ENCODE measurements at regions not wholly inside any gene's neighbourhood (a gene's known extent, or its start where the extent isn't known, plus 50 kb on each side); places are given as distances from the start of the nearest gene placed in this dataset.
"Not testable (repeated sequence)": the region's sequence is repeated elsewhere in the genome, so short reads cannot be mapped to it uniquely, and the experiment has no call there.

- TF ChIP-seq CTCF (IDR thresholded peaks at IDR 0.05; ENCODE audit: low read depth, low read length): no peak
- no peak for DNase-seq (ENCODE audit: low read depth, low spot score)
- POLR2A ChIA-PET: no interaction called here
- H3K4me3 ChIP-seq (ENCODE audit: low read depth, low read length): no peak overlapping the region
- CTCF ChIA-PET: no interaction called here
- H3K9me3 ChIP-seq (ENCODE audit: control insufficient read depth, insufficient read depth, low read length): no peaks in the 10 kb centered on the region
- H3K27me3 ChIP-seq (ENCODE audit: control insufficient read depth, insufficient read depth, low read length): no peaks in the 10 kb centered on the region
- no peak overlapping the region for H3K27ac ChIP-seq (ENCODE audit: low read depth, low read length)
Observed at GRCh38 chr6:99668036-99668705, 61.5 kb downstream of the PRDM13 start.

- ChIA-PET POLR2A (no interaction called here), CTCF (no interaction called here)
- Histone ChIP-seq H3K4me3 (ENCODE audit: low read depth, low read length) (no peak overlapping the region), H3K27ac (ENCODE audit: low read depth, low read length) (no peak overlapping the region), H3K9me3 (ENCODE audit: control insufficient read depth, insufficient read depth, low read length) (no peaks in the 10 kb centered on the region), H3K27me3 (ENCODE audit: control insufficient read depth, insufficient read depth, low read length) (no peaks in the 10 kb centered on the region)
- TF ChIP-seq CTCF (IDR thresholded peaks at IDR 0.05; ENCODE audit: low read depth, low read length): no peak
- no peak for DNase-seq (ENCODE audit: low read depth, low spot score)
Observed at GRCh38 chr6:99689916-99690685, 83.5 kb downstream of the PRDM13 start.

DNA sequence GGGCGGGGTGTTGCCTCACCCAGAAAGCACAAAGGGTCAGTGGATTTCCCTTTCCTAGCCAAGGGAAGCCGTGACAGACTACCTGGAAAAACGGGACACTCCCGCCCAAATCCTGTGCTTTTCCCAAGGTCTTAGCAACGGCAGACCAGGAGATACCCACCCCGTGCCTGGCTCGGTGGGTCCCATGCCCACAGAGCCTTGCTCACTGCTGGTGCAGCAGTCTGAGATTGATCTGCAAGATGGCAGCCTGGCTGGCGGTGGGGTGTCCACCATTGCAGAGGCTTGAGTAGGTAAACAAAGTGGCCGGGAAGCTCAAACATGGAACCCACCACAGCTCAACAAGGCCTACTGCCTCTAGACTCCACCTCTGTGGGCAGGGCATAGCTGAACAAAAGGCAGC lies 95.7 kb downstream of the PRDM13 start:
- H3K4me3 ChIP-seq (ENCODE audit: low read depth, low read length); H3K27me3 ChIP-seq (ENCODE audit: control insufficient read depth, insufficient read depth, low read length); H3K9me3 ChIP-seq (ENCODE audit: control insufficient read depth, insufficient read depth, low read length); CTCF ChIA-PET; POLR2A ChIA-PET; DNase-seq (ENCODE audit: low read depth, low spot score); H3K27ac ChIP-seq (ENCODE audit: low read depth, low read length): not testable (repeated sequence)

DNA sequence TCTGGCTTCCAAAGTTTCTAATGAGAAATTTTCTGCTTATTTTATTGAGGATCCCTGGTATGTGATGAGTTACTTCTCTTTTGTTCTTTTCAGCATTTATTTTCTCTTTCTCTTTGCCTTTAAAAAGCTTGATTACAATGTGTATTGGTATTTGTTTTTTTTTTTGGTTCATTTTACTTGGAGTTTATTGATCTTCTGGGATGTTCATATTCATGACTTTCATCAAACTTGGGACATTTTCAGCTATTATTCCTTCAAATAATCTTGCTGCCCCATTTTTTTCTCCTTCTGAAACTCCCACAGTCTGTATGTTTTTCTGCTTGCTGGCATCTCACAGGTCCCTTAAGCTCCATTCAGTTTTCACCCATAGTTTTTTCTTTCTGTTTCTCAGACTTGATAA lies 102.4 kb downstream of the PRDM13 start:
- H3K4me3 ChIP-seq (ENCODE audit: low read depth, low read length): no peak overlapping the region
- TF ChIP-seq CTCF (IDR thresholded peaks at IDR 0.05; ENCODE audit: low read depth, low read length): no peak
- H3K9me3 ChIP-seq (ENCODE audit: control insufficient read depth, insufficient read depth, low read length): no peaks in the 10 kb centered on the region
- ChIA-PET CTCF (interaction anchor here (1.6 to 1.8 kb wide), 2 partner anchors 37 to 379 kb away, joined by 4 to 9 read pairs; no protein-coding TSS in a partner anchor), POLR2A (no interaction called here)
- H3K27ac ChIP-seq (ENCODE audit: low read depth, low read length): no peak overlapping the region
- H3K27me3 ChIP-seq (ENCODE audit: control insufficient read depth, insufficient read depth, low read length): no peaks in the 10 kb centered on the region
- no peak for DNase-seq (ENCODE audit: low read depth, low spot score)

- no peak for DNase-seq (ENCODE audit: low read depth, low spot score)
- Histone ChIP-seq H3K9me3 (ENCODE audit: control insufficient read depth, insufficient read depth, low read length) (no peaks in the 10 kb centered on the region), H3K4me3 (ENCODE audit: low read depth, low read length) (no peak overlapping the region), H3K27me3 (ENCODE audit: control insufficient read depth, insufficient read depth, low read length) (no peaks in the 10 kb centered on the region), H3K27ac (ENCODE audit: low read depth, low read length) (no peak overlapping the region)
- ChIA-PET CTCF (no interaction called here), POLR2A (no interaction called here)
- no peak for TF ChIP-seq CTCF (IDR thresholded peaks at IDR 0.05; ENCODE audit: low read depth, low read length)
Observed at GRCh38 chr6:99711302-99711701, 104.7 kb downstream of the PRDM13 start.
